NCI-H82 treated with DMSO at 0.1 percent for 48 hours (cell line): ENCODE measurements at regions not wholly inside any gene's neighbourhood (a gene's known extent, or its start where the extent isn't known, plus 50 kb on each side); places are given as distances from the start of the nearest gene placed in this dataset.

Source experiments
- DNase-seq: peaks from one replicate; lab custom pipeline; 2025; ENCODE audit not compliant: unreplicated experiment; lab: John Stamatoyannopoulos, UW

DNA sequence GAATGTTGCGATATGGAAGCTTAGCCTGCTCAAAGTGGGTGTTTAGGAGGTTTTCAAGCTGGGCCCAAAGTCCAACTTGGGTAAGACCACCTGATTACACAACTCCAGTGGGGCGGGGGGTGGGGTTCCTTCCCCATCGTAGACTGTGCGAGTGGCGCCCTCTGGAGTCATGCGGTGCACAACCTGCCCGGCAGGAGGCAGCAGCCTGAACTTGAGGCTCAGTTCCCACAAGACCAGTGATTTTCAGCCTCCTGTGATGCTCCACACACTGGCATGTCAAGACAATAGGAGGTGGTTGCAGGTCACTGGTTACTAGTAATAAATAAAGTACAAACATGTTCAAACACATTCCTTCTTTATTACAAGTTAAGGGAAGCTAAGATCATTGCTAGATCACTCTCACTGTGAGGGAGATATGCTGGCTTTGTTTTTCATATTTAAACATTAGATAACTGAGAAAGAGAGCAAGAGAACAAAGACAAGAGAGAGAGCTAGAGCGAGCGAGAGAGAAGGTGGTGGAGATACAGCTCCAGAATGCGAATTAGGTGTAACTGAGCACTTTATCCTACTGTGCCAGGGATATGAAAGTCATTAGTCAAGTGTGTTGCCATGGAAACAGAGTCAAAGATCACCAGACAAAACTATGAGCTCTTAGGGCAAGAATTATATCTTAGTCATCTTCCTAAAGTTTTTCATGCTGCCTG is 97.4 kb upstream of the BMPER start:
- no peak for DNase-seq

DNA sequence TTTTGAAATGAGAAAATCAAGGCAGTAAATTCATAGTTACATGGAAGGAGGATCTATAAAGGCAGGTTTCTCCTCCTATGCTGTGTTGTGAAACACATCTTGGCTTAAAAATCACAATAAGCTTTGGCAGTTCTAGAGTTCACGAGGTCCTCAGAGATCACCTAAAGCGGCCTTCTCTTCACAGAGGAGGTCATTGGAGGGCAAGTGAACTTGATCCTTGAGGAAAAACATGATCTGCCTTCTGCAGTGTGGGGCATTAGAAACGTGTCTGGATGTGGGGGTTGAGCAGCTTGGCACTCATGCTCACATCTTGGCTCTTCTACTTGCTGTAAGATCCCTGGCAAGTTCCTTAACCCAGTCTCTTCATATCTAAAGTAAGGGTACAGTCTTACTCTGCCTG is 96.1 kb upstream of the BMPER start:
- DNase-seq = no peak

DNA sequence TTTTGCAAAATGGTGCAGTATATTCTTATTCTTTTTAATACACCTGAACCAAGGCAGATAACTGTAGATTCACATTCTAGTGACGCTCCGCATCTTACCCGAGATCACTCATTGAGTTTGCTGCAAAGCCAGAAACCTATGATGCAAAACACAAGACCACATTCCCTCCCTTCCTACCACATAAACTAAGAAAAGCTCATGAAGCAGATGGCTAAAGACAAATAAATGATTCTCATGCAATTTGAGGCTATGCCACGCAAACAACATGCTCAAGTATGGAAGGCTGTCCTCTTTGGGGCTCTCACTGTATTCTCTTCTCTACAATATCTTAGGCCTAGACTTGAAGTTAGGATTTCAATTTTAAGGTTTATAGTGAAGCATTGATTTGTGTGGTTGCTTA is 95.0 kb upstream of the BMPER start:
- DNase-seq = no peak

DNA sequence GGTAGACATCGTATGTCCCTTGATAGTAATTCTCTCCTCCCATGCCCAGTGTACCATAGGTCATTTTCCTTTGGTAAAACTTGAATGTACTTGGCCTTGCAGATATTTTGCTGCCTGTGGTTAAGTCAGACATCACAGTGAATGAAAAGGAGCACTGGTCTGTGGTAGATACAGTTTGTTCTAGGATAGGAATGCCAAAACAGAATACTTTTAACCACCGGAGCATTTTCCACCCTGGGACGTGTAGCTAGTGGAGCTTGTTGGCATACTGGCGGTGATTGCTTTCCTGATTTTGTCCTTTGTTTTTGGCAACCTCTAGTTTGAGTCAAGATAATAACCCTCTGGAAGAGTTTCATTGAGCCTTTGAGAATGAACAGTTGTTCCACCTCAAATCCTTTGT is 92.0 kb upstream of the BMPER start:
- no peak for DNase-seq

DNA sequence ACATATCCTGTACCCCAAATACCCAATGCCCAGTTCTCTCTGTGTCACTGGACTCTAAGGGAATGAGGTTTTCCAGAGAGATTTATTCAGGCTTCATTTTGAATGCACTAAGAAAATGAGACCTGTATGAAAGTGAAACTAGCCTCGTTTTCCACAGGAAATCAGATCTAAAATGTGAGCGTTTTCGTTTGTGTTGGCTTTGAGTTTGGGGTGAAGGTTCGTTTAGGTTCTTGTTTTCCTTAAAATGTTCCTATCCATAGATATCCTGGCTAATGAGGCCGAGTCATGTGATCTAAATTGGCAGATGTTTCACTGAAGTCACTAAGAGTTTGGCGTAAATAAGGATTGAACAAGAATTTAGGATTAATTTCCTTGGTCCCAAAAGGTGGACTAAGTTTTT is 90.9 kb upstream of the BMPER start:
- DNase-seq = no peak

DNA sequence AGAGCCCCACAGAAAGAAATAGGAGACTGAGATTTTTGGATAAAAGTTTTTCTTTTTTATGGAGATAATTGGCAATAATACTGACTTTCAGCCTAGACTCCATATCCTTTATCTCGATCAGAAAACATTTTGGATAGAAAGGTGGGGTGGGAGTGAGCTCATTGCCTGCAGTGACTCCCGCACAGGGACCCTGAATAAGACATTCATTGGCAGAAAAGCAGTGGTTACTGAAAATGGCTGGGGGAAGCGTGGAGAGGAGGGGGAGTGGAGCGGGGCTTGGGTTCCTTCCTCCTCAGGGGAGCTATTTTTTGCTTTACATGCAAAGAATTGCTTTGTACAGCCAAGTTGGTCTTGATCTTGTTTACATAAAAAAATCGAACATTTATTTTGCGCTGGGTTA is 90.4 kb upstream of the BMPER start:
- DNase-seq = no peak

DNA sequence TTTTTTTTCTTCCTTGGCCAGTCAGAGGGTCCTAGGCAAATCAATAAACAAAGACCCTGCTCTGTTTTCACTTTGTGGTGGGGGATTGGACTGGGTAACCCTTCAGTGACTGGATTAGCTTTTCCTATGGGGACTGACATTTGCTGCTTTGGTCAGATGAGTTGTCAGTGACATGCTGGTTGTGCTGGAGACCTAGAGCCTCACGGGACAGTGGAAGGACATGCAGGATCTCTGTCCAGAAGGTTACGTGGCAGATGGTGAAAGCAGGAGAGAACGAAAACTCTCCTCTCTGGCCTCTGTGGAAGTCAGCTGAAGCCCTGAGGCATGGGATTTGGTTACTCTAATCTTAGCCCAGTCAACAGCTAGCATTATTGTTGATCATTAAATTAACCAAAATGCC is 90.0 kb upstream of the BMPER start:
- DNase-seq = no peak

DNA sequence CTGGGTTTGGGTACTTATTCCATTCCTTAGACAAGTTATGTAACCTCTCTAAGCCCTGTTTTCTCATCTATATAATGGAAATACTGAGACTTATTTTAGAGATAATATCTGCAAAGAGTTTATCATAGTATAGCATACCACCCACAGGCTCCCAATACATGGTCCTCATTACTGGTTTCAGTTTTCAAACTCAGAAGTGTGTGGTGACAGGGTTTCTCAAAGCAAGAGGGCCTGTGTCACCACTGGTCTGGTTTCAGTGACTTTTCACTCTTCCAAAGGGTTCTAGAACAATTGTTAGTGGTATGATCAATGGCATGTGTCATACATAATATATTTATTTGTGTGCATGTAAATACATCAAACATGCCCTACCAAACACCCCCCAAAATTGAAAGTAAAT is 89.2 kb upstream of the BMPER start:
- no peak for DNase-seq

- DNase-seq = no peak
Measured at GRCh38 chr7:33819658-33820057, 85.7 kb upstream of the BMPER start.

- DNase-seq = no peak
Measured at GRCh38 chr7:33820206-33820605, 85.1 kb upstream of the BMPER start.

GRCh38 chr7:33821970-33822369 is 83.4 kb upstream of the BMPER start:
- DNase-seq = no peak

- no peak for DNase-seq
Measured at GRCh38 chr7:33823913-33824312, 81.4 kb upstream of the BMPER start.

- no peak for DNase-seq
Measured at GRCh38 chr7:33824911-33825459, 80.4 kb upstream of the BMPER start.

DNA sequence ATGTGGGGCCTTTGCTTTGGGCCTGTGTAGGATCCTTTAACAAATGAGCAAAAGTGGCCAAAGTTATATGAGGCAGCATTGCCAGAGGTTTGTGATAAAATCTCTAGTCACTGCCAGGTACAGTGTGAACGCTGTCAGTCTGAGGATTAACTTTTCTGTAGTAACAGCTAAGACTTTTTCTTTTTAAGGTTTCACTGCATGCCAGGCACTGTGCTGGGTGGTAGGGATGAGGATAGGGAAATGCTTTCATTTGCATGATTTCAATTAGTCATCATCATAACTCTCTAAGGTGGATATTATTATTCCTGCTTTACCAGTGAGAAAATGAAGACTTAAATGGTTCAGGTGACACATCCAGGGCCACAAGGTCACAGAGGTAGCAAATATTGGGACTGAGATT is 79.7 kb upstream of the BMPER start:
- no peak for DNase-seq

- no peak for DNase-seq
Measured at GRCh38 chr7:33829536-33829935, 75.8 kb upstream of the BMPER start.

- DNase-seq = no peak
Measured at GRCh38 chr7:33831389-33832141, 73.8 kb upstream of the BMPER start.

GRCh38 chr7:33832271-33832721 is 73.0 kb upstream of the BMPER start:
- DNase-seq = peak; percentile 83

- no peak for DNase-seq
Measured at GRCh38 chr7:33836797-33837355, 68.5 kb upstream of the BMPER start.

GRCh38 chr7:33837356-33837851 is 67.9 kb upstream of the BMPER start:
- no peak for DNase-seq

GRCh38 chr7:33841031-33841430 is 64.3 kb upstream of the BMPER start:
- no peak for DNase-seq

DNA sequence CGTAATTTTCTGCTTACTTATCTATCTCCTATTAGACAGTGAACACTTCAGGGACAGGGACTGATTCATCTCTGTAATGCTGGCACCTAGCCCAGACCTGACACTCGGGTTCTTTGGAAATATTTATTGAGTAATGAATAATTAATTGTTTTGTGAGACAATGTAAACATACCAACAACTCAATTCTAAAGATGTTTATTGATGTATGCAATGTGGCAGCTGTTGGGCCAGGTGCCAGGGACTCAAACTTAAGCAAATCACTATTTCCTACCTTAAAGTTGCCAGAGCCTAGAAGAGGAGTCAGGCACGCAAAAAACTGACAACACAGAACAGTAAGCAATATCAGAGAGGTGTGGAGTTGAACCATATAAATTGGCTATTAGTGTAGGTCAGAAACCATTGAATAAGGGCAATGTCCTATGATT is 63.6 kb upstream of the BMPER start:
- DNase-seq = no peak

DNA sequence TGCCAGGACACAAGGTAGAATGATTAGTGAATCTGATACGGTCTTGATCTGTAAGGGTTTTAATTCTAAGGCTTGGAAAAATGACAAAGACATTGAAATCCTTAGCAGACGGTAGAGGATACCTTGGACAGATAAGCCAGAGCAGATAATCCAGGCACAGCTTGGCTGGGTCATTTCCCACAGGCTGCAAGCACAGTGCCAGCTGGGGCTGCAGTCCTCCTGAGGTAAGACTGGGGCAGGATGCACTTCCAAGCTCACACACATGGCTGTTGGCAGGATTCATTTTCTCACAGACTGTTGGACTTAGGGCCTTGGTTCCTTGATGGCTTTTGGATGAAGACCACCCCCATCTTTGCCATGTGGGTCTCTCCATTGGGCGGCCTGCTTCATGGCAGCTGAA is 63.2 kb upstream of the BMPER start:
- peak; percentile 58 for DNase-seq
